ENCODE measurements at regions not wholly inside any gene's neighbourhood (a gene's known extent, or its start where the extent isn't known, plus 50 kb on each side); places are given as distances from the start of the nearest gene placed in this dataset.

- TF ChIP-seq CTCF (IDR thresholded peaks at IDR 0.05) (no peak), POLR2A (IDR thresholded peaks at IDR 0.05) (no peak)
Measured at GRCh38 chr4:77450006-77450405, 155.6 kb upstream of the CXCL13 start.

All from esophagus squamous epithelium (tissue), 4 donors.